ENCODE measurements at regions not wholly inside any gene's neighbourhood (a gene's known extent, or its start where the extent isn't known, plus 50 kb on each side); places are given as distances from the start of the nearest gene placed in this dataset.

DNA sequence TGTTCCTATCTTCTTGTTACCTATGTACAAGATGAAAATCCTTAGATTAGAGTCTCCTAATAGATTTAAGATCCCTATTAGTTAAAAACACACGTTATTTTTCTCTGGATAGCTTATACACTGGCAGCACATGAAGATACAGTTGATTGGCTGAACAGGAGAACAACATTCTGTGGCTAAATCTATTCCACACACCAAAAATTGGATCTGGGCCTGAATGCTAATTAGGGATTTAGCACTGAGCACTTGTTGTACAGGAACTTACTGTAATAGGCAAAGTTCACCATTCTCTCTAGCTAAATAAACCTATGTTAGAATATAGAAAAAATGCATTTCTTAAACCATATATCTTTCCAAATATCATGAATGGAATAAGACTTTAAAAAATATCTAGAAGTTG is 117.1 kb upstream of the PTGFR start:
- TF ChIP-seq PATZ1 (CRISPR knock-in tag; IDR thresholded peaks at IDR 0.05; ENCODE audit: borderline replicate concordance) (no peak), OSR1 (CRISPR knock-in tag; IDR thresholded peaks at IDR 0.05) (no peak)
